ENCODE measurements at regions not wholly inside any gene's neighbourhood (a gene's known extent, or its start where the extent isn't known, plus 50 kb on each side); places are given as distances from the start of the nearest gene placed in this dataset.

DNA sequence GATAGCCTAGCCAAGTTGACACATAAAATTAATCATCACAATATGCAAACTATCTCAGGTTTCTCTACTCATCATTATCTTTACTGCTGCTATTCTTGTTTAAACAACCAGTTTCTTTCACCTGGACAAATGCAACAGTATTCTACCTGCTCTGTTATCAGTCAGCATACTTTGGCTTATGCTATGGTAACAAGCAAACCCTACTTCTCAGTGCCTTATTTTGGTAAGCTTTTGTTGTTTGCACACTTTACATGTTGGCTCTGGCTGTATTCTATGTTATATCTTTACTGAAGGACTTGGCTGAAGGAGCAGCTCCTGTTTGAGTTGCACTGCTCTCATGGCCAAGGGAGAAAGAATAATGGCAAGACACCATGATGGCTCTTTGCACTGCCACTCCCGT lies 463.1 kb downstream of the EPM2A start:
- H3K36me3 ChIP-seq, result no peaks in the 10 kb centered on the region
- no peaks in the 10 kb centered on the region for H3K9me3 ChIP-seq
- peaks cover 0 to 12% (median 0%) of the 10 kb centered on the region in 4 donors for H3K4me1 ChIP-seq
- no peak overlapping the region for H3K4me3 ChIP-seq
- TF ChIP-seq, protein P1, sequence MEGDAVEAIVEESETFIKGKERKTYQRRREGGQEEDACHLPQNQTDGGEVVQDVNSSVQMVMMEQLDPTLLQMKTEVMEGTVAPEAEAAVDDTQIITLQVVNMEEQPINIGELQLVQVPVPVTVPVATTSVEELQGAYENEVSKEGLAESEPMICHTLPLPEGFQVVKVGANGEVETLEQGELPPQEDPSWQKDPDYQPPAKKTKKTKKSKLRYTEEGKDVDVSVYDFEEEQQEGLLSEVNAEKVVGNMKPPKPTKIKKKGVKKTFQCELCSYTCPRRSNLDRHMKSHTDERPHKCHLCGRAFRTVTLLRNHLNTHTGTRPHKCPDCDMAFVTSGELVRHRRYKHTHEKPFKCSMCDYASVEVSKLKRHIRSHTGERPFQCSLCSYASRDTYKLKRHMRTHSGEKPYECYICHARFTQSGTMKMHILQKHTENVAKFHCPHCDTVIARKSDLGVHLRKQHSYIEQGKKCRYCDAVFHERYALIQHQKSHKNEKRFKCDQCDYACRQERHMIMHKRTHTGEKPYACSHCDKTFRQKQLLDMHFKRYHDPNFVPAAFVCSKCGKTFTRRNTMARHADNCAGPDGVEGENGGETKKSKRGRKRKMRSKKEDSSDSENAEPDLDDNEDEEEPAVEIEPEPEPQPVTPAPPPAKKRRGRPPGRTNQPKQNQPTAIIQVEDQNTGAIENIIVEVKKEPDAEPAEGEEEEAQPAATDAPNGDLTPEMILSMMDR (IDR thresholded peaks at IDR 0.05), result no peak
- intact Hi-C loops (cut with DNase I; ENCODE audit: low total_unique reads), result no loop called here
- no peaks in the 10 kb centered on the region for H3K27me3 ChIP-seq
- no peak overlapping the region for H3K27ac ChIP-seq
- no peak for DNase-seq

DNA sequence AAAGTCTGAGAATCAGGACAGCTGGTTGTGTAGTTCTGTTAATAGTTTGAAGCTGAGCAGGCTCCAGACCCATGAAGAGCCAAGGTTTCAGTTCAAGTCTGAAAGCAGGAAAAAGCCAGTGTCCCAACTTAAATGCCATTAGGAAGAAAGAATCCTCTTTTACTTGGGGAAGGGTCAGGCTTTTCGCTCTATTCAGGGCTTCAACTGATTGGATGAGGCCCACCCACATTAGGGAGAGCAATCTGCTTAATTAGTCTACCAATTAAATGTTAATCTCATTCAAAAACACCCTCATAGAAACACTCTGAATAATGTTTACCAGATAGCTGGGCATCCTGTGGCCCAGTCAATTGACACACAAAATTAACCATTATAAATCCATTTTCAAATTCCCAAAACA lies 462.2 kb downstream of the EPM2A start:
- intact Hi-C loops (cut with DNase I; ENCODE audit: low total_unique reads), result no loop called here
- Histone ChIP-seq H3K36me3 (no peaks in the 10 kb centered on the region), H3K9me3 (no peaks in the 10 kb centered on the region), H3K4me1 (peaks cover 0 to 12% (median 0%) of the 10 kb centered on the region in 4 donors), H3K27ac (no peak overlapping the region), H3K4me3 (no peak overlapping the region), H3K27me3 (no peaks in the 10 kb centered on the region)
- TF ChIP-seq, protein P1 (IDR thresholded peaks at IDR 0.05), result no peak
- no peak for DNase-seq

DNA sequence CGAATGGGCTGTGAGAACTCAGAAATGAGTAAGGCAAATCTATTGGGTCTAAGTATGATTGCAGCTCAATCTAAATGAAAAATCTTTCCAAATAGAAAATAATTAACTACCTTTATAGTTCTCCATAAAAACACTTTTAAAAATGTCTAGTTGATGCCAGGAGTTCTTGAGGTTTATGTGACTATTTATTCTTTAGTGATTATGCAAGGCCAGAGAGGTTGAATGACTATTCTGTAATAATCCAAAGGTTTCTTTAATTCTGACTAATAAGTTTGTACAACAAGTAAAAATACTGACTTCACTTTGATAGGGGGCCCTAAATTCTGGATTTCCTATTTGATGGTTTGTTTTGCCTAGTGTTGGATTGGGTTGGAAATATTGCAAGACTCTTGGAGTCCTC lies 461.2 kb downstream of the EPM2A start:
- TF ChIP-seq, protein P1 (IDR thresholded peaks at IDR 0.05), result no peak
- H3K27me3 ChIP-seq, result no peaks in the 10 kb centered on the region
- DNase-seq, result no peak
- no peak overlapping the region for H3K27ac ChIP-seq
- peaks cover 0 to 12% (median 0%) of the 10 kb centered on the region in 4 donors for H3K4me1 ChIP-seq
- intact Hi-C loops (cut with DNase I; ENCODE audit: low total_unique reads), result no loop called here
- H3K9me3 ChIP-seq, result no peaks in the 10 kb centered on the region
- no peak overlapping the region for H3K4me3 ChIP-seq
- H3K36me3 ChIP-seq, result no peaks in the 10 kb centered on the region

DNA sequence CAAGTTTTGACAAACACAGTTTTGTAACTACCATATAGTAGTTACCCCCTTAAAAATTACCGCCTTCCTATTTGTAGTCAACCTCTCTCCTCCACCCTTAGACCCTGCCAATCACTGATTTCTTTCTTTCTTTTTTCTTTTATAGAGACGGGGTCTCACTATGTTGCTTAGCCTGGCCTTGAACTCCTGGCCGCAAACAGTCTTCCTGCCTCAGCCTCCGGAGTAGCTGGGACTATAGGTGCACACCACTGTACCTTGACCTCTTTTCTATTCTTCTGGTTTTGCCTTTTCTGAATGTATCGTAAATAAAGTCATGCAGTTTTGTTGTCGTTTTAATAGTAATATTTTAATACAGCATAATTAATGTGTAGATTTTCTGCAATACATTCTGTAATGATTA lies 460.3 kb downstream of the EPM2A start:
- Histone ChIP-seq H3K27ac (no peak overlapping the region), H3K4me1 (peaks cover 0 to 11% (median 0%) of the 10 kb centered on the region in 4 donors), H3K27me3 (no peaks in the 10 kb centered on the region), H3K36me3 (no peaks in the 10 kb centered on the region), H3K9me3 (no peaks in the 10 kb centered on the region), H3K4me3 (no peak overlapping the region)
- TF ChIP-seq, protein P1 (IDR thresholded peaks at IDR 0.05), result no peak
- intact Hi-C loops (cut with DNase I; ENCODE audit: low total_unique reads), result no loop called here
- DNase-seq, result no peak

DNA sequence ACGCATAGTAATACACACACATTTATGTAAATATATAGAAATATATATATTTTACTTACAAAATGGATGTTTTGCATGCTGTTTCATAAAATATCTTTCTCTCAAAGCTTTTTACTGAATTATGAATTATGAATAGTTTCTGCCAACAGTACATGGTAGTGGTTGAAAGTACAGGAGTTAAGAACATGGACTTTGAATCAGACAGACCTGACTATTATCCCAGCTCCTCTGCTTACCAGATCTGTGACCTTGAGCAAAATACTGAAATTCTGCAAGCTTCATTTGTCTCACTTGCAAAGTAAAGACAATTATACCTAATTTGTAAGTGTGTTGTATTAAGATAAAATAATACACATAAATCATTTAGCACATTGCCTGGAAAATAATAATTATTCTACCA lies 459.5 kb downstream of the EPM2A start:
- no peaks in the 10 kb centered on the region for H3K36me3 ChIP-seq
- peaks cover 0 to 4% (median 0%) of the 10 kb centered on the region in 4 donors for H3K4me1 ChIP-seq
- intact Hi-C loops (cut with DNase I; ENCODE audit: low total_unique reads), result no loop called here
- no peak for DNase-seq
- H3K27ac ChIP-seq, result no peak overlapping the region
- no peaks in the 10 kb centered on the region for H3K27me3 ChIP-seq
- TF ChIP-seq, protein P1 (IDR thresholded peaks at IDR 0.05), result no peak
- no peaks in the 10 kb centered on the region for H3K9me3 ChIP-seq
- H3K4me3 ChIP-seq, result no peak overlapping the region

DNA sequence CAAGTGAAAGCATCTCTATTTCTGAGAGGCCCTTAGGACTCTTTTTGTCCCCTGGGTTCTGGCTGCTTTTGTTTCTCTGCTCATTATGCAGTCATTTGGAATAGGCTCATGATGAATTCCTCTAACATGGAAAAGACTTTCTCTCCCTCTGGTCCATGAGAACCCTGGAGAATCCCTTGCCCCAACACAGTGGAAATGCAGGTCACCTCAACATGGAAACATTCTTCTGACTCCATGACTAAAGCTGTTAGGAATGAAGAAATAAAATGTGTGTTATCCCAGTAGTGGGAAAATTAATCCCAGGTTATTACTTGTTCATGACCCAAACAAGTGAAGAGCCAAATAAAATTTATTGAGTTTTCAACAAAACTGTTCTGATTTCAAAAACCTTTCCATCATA lies 458.6 kb downstream of the EPM2A start:
- Histone ChIP-seq H3K27ac (no peak overlapping the region), H3K4me3 (no peak overlapping the region), H3K36me3 (no peaks in the 10 kb centered on the region), H3K4me1 (no peaks in the 10 kb centered on the region), H3K9me3 (no peaks in the 10 kb centered on the region), H3K27me3 (no peaks in the 10 kb centered on the region)
- no peak for DNase-seq
- TF ChIP-seq, protein P1 (IDR thresholded peaks at IDR 0.05), result no peak
- intact Hi-C loops (cut with DNase I; ENCODE audit: low total_unique reads), result no loop called here

Measured in tibial artery (tissue), 4 donors.